ENCODE measurements at regions not wholly inside any gene's neighbourhood (a gene's known extent, or its start where the extent isn't known, plus 50 kb on each side); places are given as distances from the start of the nearest gene placed in this dataset.

- TF ChIP-seq ETS1 (IDR thresholded peaks at IDR 0.05) (no peak), CTCF (conservative IDR thresholded peaks at IDR 0.05; ENCODE audit: low read depth in 2 of 2) (no peak), EZH2 (IDR thresholded peaks at IDR 0.05; ENCODE audit: low read depth, unreplicated experiment) (no peak), REST (IDR thresholded peaks at IDR 0.05; ENCODE audit: unreplicated experiment) (no peak), EZH2phosphoT487 (IDR thresholded peaks at IDR 0.05; ENCODE audit: unreplicated experiment) (no peak), POLR2AphosphoS5 (IDR thresholded peaks at IDR 0.05; ENCODE audit: low read depth) (no peak)
Measured at GRCh38 chr14:55914771-55915170, 203.4 kb upstream of the PELI2 start.

Data from GM23338 (cell line).